Pulmonary artery endothelial cell (primary cell): ENCODE measurements at regions not wholly inside any gene's neighbourhood (a gene's known extent, or its start where the extent isn't known, plus 50 kb on each side); places are given as distances from the start of the nearest gene placed in this dataset.

ENCODE experiments used
- DNase-seq: peaks from one replicate; pipeline ENCODE4 v3.0.0-alpha.2; 2011; ENCODE audit warnings: low read depth, low spot score

DNA sequence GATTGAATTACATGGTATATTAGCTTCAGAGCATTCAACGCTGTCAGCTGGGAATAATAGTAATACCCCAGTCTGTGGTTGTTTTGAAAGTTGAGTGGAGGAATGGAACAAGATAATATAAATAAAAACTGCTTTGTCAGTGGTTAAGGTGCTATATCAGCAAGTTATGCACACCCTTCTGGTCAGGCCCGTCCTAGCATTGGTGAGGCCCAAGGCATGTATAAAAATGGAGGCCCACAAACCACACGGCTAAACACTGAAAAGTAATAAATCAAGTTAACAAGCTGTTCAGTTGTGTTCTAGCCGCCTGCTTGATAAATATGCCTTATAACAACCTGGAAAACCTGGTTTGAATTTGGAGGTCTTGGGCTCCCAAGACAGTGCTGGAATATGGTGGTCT, 77.4 kb downstream of the PSMG1 start:
- no peak for DNase-seq

DNA sequence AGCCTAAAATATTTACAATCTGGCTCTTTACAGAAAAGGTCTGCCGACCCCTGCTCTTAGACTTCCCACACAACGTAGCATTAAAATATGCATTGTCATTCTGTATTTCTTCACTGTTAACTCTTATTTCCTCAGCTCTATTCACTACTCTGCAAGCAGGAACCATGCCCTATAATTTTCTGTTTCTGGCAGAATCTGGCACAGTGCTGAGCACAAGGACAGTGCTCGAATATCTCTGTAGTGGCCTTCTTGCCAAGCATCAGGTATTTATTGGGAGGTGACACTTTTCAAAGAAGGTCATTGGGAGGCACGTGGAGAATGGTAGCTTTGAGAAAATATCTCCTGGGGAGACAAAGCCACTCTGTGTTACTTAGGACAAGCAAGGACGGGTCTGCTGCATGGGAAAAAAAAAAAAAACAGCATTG, 77.9 kb downstream of the PSMG1 start:
- DNase-seq: no peak

DNA sequence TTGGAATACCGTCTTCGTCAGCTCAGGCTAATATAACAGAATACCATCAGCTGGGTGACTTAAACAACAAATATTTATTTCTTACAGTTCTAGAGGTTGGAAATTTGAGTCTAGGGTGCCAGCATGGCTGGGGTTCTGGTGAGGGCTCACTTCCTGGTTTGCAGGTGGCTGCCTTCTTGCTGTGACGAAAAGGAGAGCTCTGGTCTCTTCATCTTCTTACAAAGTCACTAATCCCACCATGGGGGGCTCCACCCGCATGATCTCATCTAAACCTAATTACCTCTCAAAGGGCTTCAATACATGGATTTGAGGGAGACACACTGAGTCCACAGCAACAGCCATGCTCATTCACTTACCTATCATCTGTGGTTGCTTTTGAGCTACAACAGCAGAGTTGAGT, 78.3 kb downstream of the PSMG1 start:
- DNase-seq: no peak

DNA sequence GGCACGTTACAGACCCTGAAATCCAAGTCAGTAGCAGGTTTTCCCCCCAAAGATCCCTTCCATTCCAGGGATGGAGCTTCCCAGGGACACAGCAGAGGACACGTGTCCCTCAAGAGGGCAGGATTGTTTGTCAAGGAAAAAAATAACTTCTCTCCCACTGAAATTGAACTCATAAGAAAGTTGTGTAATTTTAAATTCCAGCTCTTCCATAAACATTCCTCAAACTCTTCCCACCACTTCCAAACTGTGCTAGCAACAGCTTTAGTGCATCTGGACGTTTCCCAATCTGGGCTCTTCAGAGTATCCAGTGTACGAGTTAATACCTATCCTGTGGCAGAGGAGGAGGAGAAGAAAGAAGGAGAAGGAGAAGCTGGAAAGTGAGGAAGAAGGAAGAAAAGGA, 79.6 kb downstream of the PSMG1 start:
- no peak for DNase-seq

DNA sequence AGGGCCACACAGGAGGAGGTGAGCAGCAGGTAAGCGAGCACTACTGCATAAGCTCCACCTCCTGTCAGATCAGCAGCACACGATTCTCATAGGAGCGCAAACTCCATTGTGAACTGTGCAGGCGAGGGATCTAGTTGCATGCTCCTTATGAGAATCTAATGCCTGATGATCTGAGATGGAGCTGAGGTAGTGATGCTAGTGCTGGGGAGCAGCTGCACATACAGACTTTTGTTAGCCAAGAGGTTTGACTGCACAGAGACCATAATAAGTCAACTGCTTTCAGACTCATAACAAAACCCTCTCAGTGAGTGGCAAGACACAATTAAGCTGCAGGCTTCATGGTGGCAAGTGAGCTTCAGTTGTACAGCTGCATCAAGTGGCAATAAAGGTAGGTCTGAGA, 83.4 kb downstream of the PSMG1 start:
- no peak for DNase-seq

DNA sequence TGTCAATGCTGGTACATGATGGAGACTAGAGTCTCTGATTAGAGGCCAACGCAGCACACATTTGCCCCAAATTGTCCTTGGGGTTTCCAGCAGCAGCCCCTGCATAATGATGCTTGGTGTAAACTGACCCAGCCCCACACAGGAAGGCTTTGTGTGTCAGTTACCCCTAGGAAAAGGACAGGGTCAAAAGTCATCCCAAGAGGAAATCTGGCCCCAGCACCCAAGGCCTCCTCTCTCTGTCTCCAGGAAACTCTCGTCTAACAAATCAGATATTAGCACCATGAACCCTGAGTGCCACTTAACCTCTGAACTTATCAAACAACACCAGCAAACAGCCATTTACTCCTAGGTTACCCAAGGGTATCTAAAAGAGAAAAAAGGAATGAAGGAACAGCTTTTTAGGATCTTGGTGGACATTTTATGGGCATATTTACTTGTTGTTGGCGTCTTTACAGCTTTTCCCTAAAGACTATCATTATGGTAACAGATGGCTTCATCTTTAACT, 84.5 kb downstream of the PSMG1 start:
- no peak for DNase-seq

DNA sequence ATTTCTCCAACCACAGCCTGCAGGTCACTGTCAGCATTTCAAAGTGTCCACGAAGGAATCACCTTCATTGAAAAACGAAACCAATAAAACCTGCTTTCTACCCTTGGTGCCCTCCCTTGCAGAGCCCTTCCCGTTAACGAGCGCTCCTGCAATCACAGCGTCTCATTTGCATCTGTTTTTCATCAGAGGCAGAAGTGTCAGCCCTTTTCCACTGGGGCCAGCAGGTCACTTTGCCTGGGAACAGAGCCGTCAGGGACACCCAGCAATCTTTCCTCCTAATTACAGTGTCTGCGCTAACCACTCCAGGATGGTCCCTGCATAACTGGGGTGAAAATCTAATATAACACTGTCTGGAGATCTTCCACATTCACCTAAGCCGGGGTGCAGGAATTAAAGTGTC, 85.3 kb downstream of the PSMG1 start:
- DNase-seq: no peak

DNA sequence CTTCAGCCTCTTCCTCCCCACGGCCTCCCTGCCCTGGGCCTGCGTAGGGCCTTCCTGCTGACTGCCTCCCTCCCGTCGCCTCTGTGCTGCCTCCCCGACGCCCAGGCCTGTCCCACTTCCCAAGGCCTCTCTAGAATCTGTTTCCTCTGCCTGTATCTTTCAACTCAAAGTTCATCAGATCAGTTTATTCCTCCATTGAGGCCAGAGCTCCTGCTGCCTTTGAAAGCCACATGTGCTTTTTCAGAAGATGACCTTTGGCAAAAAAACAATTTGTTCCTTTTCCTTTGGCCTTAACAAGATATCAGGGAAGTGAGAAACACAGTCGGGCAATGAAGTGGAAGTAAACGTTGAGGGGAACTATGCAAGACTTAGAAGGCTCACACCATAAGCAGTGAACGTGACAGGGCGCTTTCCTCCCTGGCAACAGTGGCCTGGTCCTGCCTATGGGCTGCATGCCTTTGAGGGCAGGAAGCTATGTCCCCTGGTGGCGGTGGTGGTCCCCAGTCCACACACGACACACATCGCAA, 85.9 kb downstream of the PSMG1 start:
- no peak for DNase-seq

DNA sequence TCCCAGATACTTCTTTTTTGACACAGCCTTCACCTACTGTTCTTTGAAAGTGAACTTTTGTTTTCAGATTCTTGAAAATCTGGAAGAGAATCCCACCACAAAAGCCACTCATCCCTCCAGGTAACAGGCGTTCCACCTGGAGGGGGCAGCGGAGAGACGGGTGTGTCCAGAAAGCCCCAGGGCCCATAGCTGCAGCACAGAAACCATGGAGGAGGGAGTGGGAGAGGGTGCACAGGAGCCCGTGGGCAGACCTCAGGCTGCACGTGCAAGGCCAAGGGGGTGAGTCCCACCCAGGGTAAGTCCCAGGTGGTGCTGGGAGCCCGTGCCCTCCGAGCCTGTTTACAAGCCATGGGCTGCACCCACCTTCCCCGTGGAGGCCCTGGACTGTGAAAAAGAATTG, 86.5 kb downstream of the PSMG1 start:
- DNase-seq: no peak

DNA sequence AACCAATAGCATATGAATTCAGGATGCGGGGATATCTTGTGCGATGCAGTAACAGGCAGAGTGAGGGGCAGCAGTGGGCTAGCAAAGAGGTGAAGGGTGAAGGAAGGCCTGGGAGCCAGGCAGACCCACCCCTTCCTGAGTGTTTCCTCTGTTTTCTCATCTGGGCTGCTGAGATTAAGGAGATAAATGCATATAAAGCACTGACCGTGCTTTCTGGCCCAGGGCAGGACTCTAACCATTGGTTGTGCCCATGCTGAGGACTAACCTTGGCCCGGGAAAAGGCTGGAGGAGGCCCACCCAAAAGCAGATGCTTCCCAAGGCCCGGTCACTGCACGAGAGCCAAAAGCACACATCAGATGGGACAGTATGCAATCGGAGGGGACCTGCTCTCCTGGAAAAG, 87.6 kb downstream of the PSMG1 start:
- DNase-seq: no peak

DNA sequence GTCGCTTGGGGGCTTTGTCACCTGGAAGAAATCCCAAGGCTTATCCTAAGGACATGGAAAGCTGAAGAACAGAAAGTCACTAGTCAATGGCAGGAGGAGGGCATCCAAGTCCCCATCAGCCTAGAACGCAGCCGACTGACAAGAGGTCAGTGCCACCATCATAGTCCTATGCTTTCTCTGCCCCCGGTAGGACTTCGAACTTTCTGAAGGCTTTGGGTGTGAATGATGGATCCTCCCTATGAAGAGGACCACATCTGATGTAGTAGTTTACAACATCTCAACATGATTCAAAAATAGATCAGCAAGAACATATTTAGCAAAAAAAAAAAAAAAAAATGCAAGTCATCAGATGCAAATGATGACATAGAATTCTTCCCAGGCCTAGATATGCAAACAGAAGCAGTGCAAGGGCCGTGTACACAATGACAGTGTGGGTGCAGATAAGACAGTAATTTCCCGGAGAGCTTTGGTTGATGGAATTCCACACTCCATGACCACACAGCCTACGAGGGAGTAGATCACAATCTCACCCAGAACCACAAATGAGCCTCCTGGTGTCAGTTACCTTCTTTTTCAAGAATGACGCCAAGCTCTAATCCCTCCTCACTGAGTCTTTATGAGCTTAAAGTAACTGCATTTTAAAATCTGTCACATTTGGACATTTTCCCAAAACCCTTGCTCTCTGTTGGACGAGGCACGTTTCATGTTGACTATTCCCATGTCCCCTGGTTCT, 88.2 kb downstream of the PSMG1 start:
- DNase-seq: no peak

DNA sequence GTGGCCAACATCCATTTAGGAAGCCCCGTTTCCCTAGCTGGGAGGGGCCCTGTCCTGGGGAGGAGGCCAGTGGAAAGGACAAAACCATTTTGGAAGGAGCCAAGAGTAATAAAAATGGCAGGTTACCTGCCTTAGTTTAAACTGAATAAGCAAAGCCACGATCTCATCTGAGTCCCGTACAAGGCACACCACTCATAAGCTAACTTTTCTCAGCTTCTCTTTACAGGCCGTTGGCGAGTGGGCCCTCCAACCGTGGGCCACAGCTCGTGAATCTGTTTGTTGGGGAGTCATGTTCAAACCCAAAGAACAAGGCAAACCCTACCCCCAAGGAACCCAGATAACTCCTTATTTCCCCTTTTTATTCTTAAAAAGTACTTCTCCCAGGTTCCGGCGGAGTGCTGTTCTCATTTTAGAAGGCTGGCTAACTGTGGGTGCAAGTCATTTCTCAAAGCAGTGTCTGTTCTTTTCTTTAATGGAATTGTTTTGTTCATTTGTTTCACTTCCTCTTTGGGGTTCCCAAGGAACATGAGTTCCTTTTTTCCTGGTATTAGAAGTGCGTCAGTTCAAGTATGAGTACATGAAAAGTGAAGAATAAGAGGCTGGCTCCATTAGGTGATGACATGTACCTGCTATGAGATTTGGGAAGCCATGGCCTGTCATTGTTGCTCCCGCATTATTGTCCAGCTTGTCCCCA, 89.0 kb downstream of the PSMG1 start:
- no peak for DNase-seq

DNA sequence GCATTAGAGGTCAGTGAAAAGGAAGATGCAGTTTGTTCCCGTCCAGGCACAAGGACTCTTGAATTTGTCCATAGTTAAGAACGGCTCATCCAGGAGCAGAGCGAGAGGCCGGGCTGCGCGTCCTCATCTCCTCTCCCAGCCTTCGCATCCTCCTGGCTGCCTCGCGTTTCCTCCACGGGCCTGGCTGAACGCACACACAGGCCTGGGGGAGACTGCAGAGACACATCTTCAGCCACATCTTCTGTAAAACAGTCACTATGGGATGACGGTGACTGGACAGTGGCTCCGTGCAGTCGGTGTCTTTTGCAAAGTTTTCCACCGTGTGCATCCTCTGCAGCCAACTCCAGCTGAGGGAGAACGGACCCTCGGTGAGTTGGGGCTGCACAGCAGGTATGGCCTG, 89.7 kb downstream of the PSMG1 start:
- no peak for DNase-seq

DNA sequence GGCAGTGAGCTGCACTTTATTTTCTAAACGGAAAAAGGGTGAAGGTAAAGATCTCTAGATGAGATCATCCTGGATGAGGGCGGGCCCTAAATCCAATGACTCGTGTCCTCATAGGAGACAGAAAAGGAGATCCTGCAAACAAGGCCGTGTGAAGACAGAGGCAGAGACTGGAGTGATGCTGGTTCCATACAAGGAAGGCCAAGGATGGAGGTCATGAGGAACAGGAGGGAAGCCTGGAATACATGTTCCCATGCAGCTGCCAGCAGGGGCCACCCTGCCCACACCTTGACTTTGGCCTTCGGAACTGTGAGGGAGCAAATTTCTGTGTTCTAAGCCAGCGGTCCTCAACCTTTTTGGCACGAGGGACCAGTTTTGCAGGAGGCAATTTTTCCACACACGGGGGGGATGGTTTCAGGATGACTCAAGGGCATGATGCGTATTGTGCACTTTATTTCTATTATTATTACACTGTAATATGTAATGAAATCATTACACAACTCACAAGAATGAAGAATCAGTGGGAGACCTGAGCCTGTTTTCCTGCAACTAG, 94.3 kb downstream of the PSMG1 start:
- DNase-seq: no peak

DNA sequence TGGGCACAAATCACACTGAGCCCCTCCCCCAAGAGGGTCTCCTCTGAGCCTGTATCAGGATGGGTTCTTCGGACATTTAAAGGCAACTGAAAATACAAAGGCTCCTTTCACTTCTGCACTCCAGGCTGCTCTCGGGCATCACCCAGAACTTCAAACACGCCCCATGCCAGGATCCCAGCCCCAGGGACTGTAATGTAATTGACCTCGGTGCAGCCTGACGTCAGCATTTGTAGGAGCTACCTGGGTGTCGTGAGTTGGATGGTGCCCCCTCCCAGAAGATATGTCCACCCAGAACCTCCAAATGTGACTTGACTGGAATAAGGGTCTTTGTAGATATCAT, 95.2 kb downstream of the PSMG1 start:
- no peak for DNase-seq

DNA sequence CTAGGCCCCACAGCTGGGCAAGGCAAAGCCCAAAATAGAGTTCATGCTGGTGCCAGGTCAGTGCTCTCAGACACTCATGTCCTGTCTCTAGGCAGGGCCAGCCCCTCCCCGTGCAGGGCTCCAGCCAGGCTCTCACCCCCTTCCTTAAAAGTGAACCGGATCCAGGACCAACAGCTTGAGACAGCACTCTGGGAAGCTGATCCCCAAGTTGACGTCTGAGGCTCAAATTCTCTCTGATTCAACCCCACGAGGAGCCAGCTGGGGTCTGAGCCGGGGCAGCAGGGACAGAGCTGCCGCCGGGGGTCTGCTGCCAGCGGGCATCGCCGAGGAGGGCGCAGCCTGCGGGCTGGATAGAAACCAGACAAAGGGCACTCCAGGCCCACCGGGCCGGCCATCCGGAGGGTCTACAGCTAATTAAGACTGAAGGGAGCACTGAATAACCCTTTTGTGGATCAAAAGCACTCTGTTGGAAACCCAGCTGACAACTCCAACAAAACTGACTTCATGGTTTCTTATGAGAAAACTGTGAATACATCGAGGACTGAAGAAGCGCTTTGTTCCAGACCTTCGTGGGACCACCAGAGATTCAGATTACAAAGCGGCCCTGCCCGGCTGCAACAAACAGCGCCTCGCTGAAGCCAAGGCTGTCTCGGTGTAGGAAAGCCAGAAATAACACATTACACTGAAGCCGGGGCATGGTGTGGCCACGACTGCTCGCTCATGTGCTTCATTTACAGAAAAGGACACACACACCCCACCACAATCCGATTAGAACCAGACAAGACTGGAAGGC, 95.8 kb downstream of the PSMG1 start:
- DNase-seq: no peak

DNA sequence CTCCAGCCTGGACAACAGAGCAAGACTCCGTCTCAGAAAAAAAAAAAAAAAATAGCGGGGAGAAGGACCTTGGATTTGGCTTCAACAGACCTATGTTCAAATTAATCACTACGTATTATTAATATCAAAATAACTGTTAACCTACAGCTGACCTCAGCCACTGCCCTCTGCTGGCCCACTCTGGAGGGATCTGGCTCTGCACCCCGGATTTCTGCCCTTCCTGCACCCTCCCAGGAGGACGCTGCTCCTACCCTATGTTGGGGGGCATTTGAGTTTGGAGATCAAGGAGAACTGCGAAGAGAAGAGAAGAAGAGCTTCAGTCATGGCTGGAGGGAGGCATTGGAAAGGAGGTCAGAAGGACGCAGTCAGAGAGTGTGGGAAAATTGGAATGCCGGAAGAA, 96.7 kb downstream of the PSMG1 start:
- DNase-seq: no peak

DNA sequence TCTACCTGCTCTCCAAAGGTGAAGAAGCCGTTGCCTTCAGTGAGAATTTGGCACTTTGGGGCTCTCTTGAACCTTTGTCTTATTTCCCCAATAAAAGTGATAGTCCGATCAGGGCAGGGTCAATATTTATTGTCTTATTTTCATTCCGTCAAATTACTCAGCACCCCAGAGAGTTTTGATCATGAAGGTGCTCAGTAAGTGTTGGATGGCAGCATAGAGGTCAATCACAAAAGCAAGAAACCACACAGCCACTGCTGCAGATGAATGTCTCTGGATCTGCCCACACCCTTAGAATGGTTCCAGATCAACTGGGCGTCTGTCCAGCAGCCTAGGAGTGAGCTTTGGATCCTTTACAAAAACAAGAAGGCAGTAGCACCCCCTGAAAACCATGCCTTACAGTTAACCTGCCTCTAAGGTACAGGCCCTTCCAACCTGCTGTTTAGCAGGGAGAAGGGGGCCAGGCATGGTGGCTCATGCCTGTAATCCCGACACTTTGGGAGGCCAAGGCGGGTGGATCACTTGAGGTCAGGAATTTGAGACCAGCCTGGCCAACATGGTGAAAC, 97.3 kb downstream of the PSMG1 start:
- no peak for DNase-seq

DNA sequence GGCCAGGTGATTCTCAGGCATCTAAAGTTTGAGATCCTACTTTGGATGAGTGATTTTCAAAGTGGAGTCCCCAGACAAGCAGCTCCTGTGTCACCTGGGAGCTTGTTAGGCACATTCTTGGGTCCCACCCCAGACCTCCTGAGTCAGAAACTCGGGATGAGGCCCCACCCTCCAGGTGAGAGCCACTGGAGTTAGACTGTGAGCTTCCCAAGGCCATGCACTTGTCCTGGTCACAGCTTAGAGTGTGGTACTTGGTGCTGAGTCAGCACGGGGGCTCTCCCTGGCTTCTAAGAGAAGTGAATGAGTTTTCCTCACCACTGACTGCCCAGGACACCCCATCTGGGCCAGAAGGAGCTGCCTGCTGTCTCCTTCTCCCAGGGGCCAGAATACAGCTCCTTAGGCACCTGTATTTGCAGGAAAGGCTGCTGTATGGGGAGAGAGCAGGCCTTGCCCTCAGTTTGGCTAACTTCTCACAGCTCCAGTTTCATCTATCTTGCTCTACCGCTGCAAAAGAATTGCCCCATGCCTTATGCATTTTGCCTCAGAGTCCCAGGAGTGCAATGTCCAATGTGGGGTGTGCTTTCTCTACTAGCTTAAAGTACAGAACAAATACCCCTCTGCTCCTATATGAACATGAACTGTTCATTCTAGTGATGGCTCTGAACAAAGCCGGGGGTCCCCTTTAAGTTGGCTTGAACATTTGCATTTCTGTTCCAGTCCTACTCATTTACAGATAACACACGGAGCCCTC, 98.1 kb downstream of the PSMG1 start:
- DNase-seq: no peak

DNA sequence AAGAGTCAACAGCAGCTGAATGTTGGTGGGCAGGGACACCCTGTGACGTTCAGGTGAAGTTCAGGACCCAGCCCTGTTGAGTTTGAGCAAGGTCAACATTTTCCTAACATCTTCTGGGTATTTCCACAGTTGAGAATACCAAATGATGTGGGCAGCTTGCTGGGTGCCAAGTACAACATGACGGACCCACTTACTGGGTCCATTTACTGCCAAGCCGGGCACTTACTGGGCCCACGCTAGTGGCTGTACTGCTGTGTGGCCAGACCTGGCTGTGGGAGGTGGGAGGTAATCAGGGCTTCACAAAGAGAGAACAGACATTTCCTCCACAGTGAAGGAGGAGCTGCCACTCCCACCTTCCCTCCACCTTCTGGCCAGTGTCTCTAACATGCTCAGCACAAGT, 99.2 kb downstream of the PSMG1 start:
- DNase-seq: no peak
